Kidney epithelial cell (primary cell): ENCODE measurements at regions not wholly inside any gene's neighbourhood (a gene's known extent, or its start where the extent isn't known, plus 50 kb on each side); places are given as distances from the start of the nearest gene placed in this dataset.

ENCODE experiments used
- DNase-seq: peaks from one replicate; pipeline ENCODE4 v3.0.0-alpha.2; 2010; ENCODE audit warnings: low read depth
- H3K27me3 ChIP-seq: 2 replicates; pipeline ENCODE4 v1.6.0; 2011; ENCODE audit warnings: low read length; ENCODE audit not compliant: control insufficient read depth, insufficient read depth
- H3K36me3 ChIP-seq: 2 replicates; pipeline ENCODE4 v1.5.1; 2011; ENCODE audit warnings: low read length; ENCODE audit not compliant: control insufficient read depth, insufficient read depth
- H3K4me3 ChIP-seq: 2 replicates; pipeline ENCODE4 v1.5.1; 2011; ENCODE audit warnings: low read depth, mild to moderate bottlenecking, control low read depth, low read length
- TF ChIP-seq, protein P1 (sequence below): IDR thresholded peaks from 2 replicates; pipeline ENCODE4 v1.5.1; 2011; ENCODE audit warnings: mild to moderate bottlenecking, moderate library complexity, low read length, control low read depth, inconsistent platforms; ENCODE audit not compliant: insufficient read depth, poor library complexity, severe bottlenecking

DNA sequence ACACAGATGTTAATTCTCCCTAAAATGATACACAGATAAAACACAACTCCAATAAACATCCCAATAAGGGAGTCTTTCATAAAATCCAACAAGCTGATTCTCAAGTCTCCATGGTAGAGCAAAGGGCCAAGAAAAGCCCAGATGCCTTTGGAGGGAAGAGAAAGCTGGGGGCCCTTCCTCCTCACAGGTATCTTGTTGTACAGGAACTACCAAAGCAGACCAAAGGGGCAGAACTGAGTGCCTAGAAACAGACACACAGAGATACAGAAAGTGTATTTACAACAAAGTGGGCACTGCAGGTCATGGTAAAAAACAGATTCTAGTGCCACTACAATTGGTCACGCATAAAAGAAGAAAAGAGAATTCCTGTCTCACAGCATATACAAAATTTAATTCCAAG is 87.2 kb upstream of the NSMCE3 start:
- TF ChIP-seq, protein P1, sequence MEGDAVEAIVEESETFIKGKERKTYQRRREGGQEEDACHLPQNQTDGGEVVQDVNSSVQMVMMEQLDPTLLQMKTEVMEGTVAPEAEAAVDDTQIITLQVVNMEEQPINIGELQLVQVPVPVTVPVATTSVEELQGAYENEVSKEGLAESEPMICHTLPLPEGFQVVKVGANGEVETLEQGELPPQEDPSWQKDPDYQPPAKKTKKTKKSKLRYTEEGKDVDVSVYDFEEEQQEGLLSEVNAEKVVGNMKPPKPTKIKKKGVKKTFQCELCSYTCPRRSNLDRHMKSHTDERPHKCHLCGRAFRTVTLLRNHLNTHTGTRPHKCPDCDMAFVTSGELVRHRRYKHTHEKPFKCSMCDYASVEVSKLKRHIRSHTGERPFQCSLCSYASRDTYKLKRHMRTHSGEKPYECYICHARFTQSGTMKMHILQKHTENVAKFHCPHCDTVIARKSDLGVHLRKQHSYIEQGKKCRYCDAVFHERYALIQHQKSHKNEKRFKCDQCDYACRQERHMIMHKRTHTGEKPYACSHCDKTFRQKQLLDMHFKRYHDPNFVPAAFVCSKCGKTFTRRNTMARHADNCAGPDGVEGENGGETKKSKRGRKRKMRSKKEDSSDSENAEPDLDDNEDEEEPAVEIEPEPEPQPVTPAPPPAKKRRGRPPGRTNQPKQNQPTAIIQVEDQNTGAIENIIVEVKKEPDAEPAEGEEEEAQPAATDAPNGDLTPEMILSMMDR, result no peak
- Histone ChIP-seq H3K4me3 (no peak overlapping the region), H3K27me3 (no peaks in the 10 kb centered on the region), H3K36me3 (no peaks in the 10 kb centered on the region)
- DNase-seq, result no peak

DNA sequence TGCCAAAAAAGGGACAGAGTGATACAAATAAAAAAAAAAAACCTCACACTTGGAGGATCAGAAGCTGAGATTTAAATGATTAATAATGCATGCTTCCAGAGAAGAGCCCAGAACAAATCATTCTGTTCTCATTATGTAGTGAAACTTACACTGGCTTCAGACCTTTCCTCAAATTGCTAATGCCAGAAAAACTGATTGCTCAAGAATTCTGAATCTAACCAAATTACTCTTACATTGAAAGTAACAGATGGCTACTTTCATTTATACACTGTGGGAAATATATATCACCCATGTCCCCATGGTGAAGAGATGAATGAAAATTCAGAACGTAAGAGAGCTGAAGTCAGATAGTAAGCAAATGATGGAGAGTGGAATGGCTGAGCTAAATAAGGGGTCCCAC is 85.9 kb upstream of the NSMCE3 start:
- TF ChIP-seq, protein P1, result no peak
- Histone ChIP-seq H3K36me3 (no peaks in the 10 kb centered on the region), H3K27me3 (no peaks in the 10 kb centered on the region), H3K4me3 (no peak overlapping the region)
- DNase-seq, result no peak

DNA sequence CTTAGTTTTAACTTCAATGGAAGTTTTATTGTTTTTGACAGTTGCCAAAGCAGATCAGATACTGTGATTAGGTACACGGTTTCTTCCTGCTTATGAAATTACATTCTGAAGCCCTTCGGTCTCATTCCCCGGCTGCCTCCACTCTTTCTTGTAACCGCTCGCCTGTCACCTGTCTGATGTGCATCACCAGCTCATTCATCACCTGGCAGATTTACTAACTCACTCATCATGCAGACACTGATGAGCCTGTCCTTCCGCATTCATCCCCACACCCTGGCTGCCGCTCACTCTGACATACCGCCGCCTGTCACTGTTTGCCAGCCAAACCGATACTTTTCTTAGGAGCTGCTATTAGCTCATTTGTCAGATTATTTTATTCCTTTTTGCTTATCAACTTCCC is 82.8 kb upstream of the NSMCE3 start:
- Histone ChIP-seq H3K27me3 (no peaks in the 10 kb centered on the region), H3K36me3 (no peaks in the 10 kb centered on the region), H3K4me3 (no peak overlapping the region)
- no peak for DNase-seq
- TF ChIP-seq, protein P1, result no peak

DNA sequence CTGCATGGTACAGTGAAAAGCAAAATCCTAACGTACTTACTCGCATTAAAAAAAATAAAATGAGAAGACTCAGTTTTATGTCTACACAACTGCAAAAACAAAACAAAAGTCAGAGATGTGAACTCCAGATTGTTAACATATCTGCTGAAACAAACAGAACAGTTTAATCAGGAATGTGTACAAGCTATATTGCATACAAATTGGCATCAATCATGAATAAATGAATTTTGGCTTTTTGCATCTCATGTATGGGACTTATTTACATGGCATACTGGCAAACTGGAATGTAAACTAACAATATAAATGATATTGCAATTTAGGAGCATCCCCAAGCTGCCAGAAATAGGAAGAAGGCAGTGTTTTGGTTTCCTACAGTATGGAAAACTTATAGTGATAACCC is 79.6 kb upstream of the NSMCE3 start:
- TF ChIP-seq, protein P1, result no peak
- no peaks in the 10 kb centered on the region for H3K27me3 ChIP-seq
- no peaks in the 10 kb centered on the region for H3K36me3 ChIP-seq
- no peak for DNase-seq
- no peak overlapping the region for H3K4me3 ChIP-seq

DNA sequence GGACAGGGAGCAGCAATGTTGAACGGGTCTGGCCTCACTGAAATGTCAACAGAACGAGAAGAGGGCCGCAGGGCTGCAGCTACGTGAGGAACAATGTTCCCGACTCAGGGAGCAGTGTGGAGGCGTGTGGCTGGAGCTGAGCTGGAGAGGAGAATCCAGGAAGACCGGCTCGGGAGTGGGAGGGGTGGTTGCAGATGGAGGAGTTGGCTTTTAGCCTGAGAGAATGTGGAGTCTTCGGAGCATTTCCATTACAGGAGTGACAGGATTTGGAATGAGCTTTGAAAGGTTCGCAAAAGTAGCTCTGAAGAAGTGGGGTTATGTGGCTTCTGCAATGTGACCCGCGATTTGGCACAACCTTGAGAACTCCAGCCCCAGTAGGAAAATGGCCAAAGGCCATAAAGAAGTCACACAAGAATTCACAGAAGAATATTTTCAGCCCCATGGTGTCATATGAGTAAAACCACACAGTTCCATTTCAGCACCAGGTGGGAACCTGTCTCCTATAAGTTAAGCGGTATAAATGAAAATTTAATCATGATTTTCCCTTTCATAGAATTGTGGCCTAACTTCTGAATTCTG is 78.8 kb upstream of the NSMCE3 start:
- no peak overlapping the region for H3K4me3 ChIP-seq
- no peaks in the 10 kb centered on the region for H3K36me3 ChIP-seq
- TF ChIP-seq, protein P1, result no peak
- DNase-seq, result no peak
- no peaks in the 10 kb centered on the region for H3K27me3 ChIP-seq

DNA sequence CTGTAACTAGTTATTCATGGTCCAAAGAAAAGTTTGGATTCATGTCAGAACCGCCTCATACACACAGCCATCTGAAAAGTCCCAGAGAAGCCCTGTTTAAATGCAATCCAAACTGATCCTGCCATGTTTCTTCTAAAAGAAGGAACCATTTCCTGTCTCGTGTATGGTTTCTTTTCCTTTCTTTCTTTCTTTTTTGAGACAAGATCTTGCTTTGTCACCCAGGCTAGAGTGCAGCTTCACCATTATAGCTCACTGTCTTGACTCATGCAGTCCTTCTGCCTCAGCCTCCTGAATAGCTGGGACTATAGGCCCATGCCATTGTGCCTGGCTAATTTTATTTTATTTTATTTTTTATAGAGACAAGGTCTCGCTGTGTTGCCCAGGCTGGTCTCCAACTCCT is 77.4 kb upstream of the NSMCE3 start:
- Histone ChIP-seq H3K27me3 (no peaks in the 10 kb centered on the region), H3K36me3 (no peaks in the 10 kb centered on the region), H3K4me3 (no peak overlapping the region)
- no peak for DNase-seq
- TF ChIP-seq, protein P1, result no peak
